Astrocyte (in vitro differentiated cells and primary cell): ENCODE measurements at regions not wholly inside any gene's neighbourhood (a gene's known extent, or its start where the extent isn't known, plus 50 kb on each side); places are given as distances from the start of the nearest gene placed in this dataset.

Experiments used
- DNase-seq: peaks from one replicate; pipeline ENCODE4 v3.0.0-alpha.2; 2010; ENCODE audit warnings: low read depth
- FAIRE-seq: peaks from 2 replicates; lab custom pipeline; 2011; peaks lifted over from hg19 to GRCh38; lab: Jason Lieb, UNC
- H2AFZ ChIP-seq: 2 replicates; pipeline ENCODE4 v1.6.0; 2012; ENCODE audit warnings: low read depth, low read length, inconsistent platforms
- H3K27ac ChIP-seq: 2 replicates; pipeline ENCODE4 v1.5.1; 2011; ENCODE audit warnings: low read depth, low read length, inconsistent platforms
- H3K27me3 ChIP-seq: 2 replicates; pipeline ENCODE4 v1.6.0; 2011; ENCODE audit warnings: low read length, inconsistent platforms; ENCODE audit not compliant: insufficient read depth
- H3K36me3 ChIP-seq: 2 replicates; pipeline ENCODE4 v1.5.1; 2011; ENCODE audit warnings: low read length, inconsistent platforms; ENCODE audit not compliant: insufficient read depth
- H3K4me1 ChIP-seq: 2 replicates; pipeline ENCODE4 v1.5.1; 2011; ENCODE audit warnings: low read length, inconsistent platforms; ENCODE audit not compliant: insufficient read depth
- H3K4me2 ChIP-seq: 2 replicates; pipeline ENCODE4 v1.6.0; 2012; ENCODE audit warnings: low read length, inconsistent platforms
- H3K4me3 ChIP-seq: 2 replicates; pipeline ENCODE4 v1.5.1; 2011; ENCODE audit warnings: low read depth, mild to moderate bottlenecking, low read length, inconsistent platforms; ENCODE audit not compliant: insufficient read depth
- H3K79me2 ChIP-seq: 2 replicates; pipeline ENCODE4 v1.6.0; 2012; ENCODE audit warnings: mild to moderate bottlenecking, low read length, inconsistent platforms; ENCODE audit not compliant: insufficient read depth
- H3K9ac ChIP-seq: 2 replicates; pipeline ENCODE4 v1.6.0; 2012; ENCODE audit warnings: mild to moderate bottlenecking, low read length, inconsistent platforms
- H3K9me3 ChIP-seq: 2 replicates; pipeline ENCODE4 v1.5.1; 2012; ENCODE audit warnings: low read depth, mild to moderate bottlenecking, low read length, inconsistent platforms; ENCODE audit not compliant: insufficient read depth
- H4K20me1 ChIP-seq: 2 replicates; pipeline ENCODE4 v1.6.0; 2012; ENCODE audit warnings: low read length, inconsistent platforms; ENCODE audit not compliant: insufficient read depth
- H3K27ac Mint-ChIP-seq: one replicate; pipeline ENCODE4 v1.8.0; 2021; ENCODE audit warnings: mild to moderate bottlenecking, mixed read lengths; ENCODE audit not compliant: unreplicated experiment
- H3K27me3 Mint-ChIP-seq: one replicate; pipeline ENCODE4 v1.8.0; 2021; ENCODE audit warnings: low read depth, mixed read lengths; ENCODE audit not compliant: unreplicated experiment
- H3K36me3 Mint-ChIP-seq: one replicate; pipeline ENCODE4 v1.8.0; 2021; ENCODE audit warnings: low read depth, mixed read lengths; ENCODE audit not compliant: unreplicated experiment
- H3K4me1 Mint-ChIP-seq: one replicate; pipeline ENCODE4 v1.8.0; 2021; ENCODE audit warnings: low read depth, mixed read lengths; ENCODE audit not compliant: unreplicated experiment
- H3K4me3 Mint-ChIP-seq: one replicate; pipeline ENCODE4 v1.8.0; 2021; ENCODE audit warnings: mild to moderate bottlenecking, moderate library complexity, mixed read lengths; ENCODE audit not compliant: unreplicated experiment
- H3K9me3 Mint-ChIP-seq: one replicate; pipeline ENCODE4 v1.8.0; 2021; ENCODE audit warnings: mild to moderate bottlenecking, mixed read lengths; ENCODE audit not compliant: unreplicated experiment
- CTCF ChIP-seq: IDR thresholded peaks from 2 replicates; pipeline ENCODE4 v1.5.1; 2011; ENCODE audit warnings: low read depth, mild to moderate bottlenecking, inconsistent platforms, low read length, moderate library complexity; ENCODE audit not compliant: insufficient read depth
- EZH2 ChIP-seq: IDR thresholded peaks from 2 replicates; pipeline ENCODE4 v1.6.1; 2012; ENCODE audit warnings: mild to moderate bottlenecking, low read length, inconsistent platforms; ENCODE audit not compliant: insufficient read depth

- Mint-ChIP-seq H3K27me3 (no peaks in the 10 kb centered on the region), H3K4me1 (no peaks in the 10 kb centered on the region), H3K9me3 (peaks cover 3% of the 10 kb centered on the region), H3K4me3 (no peak overlapping the region), H3K27ac (no peak overlapping the region), H3K36me3 (no peaks in the 10 kb centered on the region)
- Histone ChIP-seq H3K36me3 (no peaks in the 10 kb centered on the region), H2AFZ (no peak overlapping the region), H3K79me2 (no peaks in the 10 kb centered on the region), H3K27ac (no peak overlapping the region), H3K4me2 (no peak overlapping the region), H3K4me3 (no peak overlapping the region), H3K4me1 (no peaks in the 10 kb centered on the region), H4K20me1 (no peaks in the 10 kb centered on the region), H3K9me3 (no peaks in the 10 kb centered on the region), H3K27me3 (no peaks in the 10 kb centered on the region), H3K9ac (no peak overlapping the region)
- FAIRE-seq (no peak), DNase-seq (no peak)
- no peak for TF ChIP-seq EZH2
Measured at GRCh38 chr2:236434593-236434992, 135.0 kb upstream of the ACKR3 start.

GRCh38 chr2:236440110-236440881, 129.3 kb upstream of the ACKR3 start:
- Mint-ChIP-seq H3K27ac (no peak overlapping the region), H3K4me1 (no peaks in the 10 kb centered on the region), H3K9me3 (peaks cover 4% of the 10 kb centered on the region), H3K36me3 (no peaks in the 10 kb centered on the region), H3K27me3 (no peaks in the 10 kb centered on the region), H3K4me3 (no peak overlapping the region)
- no peaks in the 10 kb centered on the region for H3K9me3 ChIP-seq
- TF ChIP-seq EZH2 (no peak), CTCF (no peak)
- H3K9ac ChIP-seq = no peak overlapping the region
- H3K79me2 ChIP-seq = no peaks in the 10 kb centered on the region
- no peak overlapping the region for H3K4me2 ChIP-seq
- no peak overlapping the region for H3K27ac ChIP-seq
- H3K27me3 ChIP-seq = no peaks in the 10 kb centered on the region
- no peaks in the 10 kb centered on the region for H4K20me1 ChIP-seq
- no peak overlapping the region for H3K4me3 ChIP-seq
- H3K36me3 ChIP-seq = no peaks in the 10 kb centered on the region
- H3K4me1 ChIP-seq = no peaks in the 10 kb centered on the region
- FAIRE-seq (no peak), DNase-seq (no peak)
- H2AFZ ChIP-seq = no peak overlapping the region

- Mint-ChIP-seq H3K4me1 (no peaks in the 10 kb centered on the region), H3K9me3 (peaks cover 4% of the 10 kb centered on the region), H3K27me3 (peaks cover 4% of the 10 kb centered on the region), H3K4me3 (no peak overlapping the region), H3K36me3 (peaks cover 2% of the 10 kb centered on the region), H3K27ac (no peak overlapping the region)
- no peak overlapping the region for H3K4me2 ChIP-seq
- no peak for FAIRE-seq
- H3K9me3 ChIP-seq = no peaks in the 10 kb centered on the region
- no peaks in the 10 kb centered on the region for H3K79me2 ChIP-seq
- no peak overlapping the region for H3K9ac ChIP-seq
- H3K4me3 ChIP-seq = no peak overlapping the region
- H3K27ac ChIP-seq = no peak overlapping the region
- H3K36me3 ChIP-seq = no peaks in the 10 kb centered on the region
- H3K4me1 ChIP-seq = no peaks in the 10 kb centered on the region
- H2AFZ ChIP-seq = no peak overlapping the region
- DNase-seq = no peak
- H3K27me3 ChIP-seq = no peaks in the 10 kb centered on the region
- H4K20me1 ChIP-seq = no peaks in the 10 kb centered on the region
- TF ChIP-seq CTCF (no peak), EZH2 (no peak)
Measured at GRCh38 chr2:236444187-236444586, 125.4 kb upstream of the ACKR3 start.
